ENCODE measurements at regions not wholly inside any gene's neighbourhood (a gene's known extent, or its start where the extent isn't known, plus 50 kb on each side); places are given as distances from the start of the nearest gene placed in this dataset.

DNA sequence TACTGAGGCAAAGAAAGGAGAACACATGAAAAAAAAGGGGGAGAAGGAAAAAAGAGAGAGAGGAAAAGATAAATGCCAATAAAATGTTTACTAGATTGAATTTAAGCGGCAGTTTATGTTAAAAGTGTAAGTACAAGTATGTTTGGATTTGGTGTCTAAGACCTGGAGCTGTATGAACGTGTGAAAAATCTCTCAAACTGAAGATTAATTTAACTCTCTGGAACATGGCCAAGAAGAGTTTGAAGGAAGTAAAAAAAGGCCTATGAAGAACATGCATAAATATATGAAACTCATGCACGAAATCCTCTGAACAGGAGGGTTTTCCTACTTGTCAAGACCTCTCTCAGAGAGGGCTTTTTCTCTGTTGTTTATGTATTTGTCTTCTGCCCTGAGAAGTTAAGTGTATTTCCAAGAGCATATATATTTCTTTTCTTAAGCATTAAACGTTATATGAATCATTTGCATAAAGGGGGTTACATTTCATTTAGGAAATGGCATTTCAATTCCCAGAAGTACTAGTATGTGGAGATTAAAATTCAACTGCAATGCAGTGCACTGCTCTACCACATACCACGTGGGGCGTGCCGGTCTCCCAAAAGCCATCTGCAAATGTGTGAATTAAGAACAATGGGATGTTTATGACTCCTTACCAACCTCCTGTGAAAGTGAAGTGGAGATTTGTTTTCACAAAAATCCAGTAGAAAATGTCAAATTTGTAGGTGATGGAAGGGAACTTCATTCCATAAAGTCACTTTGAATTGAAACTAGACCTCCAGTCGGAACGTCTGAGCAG lies 281.1 kb upstream of the TRIB2 start:
- TF ChIP-seq, protein P1, sequence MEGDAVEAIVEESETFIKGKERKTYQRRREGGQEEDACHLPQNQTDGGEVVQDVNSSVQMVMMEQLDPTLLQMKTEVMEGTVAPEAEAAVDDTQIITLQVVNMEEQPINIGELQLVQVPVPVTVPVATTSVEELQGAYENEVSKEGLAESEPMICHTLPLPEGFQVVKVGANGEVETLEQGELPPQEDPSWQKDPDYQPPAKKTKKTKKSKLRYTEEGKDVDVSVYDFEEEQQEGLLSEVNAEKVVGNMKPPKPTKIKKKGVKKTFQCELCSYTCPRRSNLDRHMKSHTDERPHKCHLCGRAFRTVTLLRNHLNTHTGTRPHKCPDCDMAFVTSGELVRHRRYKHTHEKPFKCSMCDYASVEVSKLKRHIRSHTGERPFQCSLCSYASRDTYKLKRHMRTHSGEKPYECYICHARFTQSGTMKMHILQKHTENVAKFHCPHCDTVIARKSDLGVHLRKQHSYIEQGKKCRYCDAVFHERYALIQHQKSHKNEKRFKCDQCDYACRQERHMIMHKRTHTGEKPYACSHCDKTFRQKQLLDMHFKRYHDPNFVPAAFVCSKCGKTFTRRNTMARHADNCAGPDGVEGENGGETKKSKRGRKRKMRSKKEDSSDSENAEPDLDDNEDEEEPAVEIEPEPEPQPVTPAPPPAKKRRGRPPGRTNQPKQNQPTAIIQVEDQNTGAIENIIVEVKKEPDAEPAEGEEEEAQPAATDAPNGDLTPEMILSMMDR (IDR thresholded peaks at IDR 0.05): no peak
- no peak for TF ChIP-seq POLR2A (IDR thresholded peaks at IDR 0.05)

Data from Peyer's patch (tissue), 4 donors.